ENCODE measurements at regions not wholly inside any gene's neighbourhood (a gene's known extent, or its start where the extent isn't known, plus 50 kb on each side); places are given as distances from the start of the nearest gene placed in this dataset.
A peak's percentile ranks its signal among the peaks of the same experiment; 100 is the strongest.

DNA sequence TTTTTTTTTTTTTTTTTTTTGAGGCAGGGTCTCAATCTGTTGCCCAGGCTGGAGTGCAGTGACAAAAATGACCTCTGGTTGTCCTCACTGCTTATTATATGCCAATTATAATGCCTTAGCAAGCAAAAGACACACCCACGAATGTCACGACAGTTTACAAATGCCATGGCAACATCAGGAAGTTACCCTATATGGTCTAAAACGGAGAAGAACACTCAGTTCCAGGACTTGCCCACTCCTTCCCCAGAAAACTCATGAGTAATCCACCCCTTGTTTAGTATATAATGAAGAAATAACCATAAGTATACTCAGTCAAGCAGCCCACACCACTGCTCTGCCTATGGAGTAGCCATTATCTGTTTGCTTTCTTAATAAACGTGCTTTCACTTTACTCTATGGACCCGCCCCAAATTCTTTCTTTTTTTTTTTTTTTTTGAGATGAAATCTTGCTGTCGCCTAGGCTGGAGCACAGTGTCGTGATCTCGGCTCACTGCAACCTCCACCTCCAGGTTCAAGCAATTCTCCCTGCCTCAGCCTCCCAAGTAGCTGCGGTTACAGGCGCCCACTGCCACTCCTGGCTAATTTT, 106.2 kb downstream of the SMIM20 start:
- DNase-seq (ENCODE audit: low read depth in 2 of 2), result no peak

DNA sequence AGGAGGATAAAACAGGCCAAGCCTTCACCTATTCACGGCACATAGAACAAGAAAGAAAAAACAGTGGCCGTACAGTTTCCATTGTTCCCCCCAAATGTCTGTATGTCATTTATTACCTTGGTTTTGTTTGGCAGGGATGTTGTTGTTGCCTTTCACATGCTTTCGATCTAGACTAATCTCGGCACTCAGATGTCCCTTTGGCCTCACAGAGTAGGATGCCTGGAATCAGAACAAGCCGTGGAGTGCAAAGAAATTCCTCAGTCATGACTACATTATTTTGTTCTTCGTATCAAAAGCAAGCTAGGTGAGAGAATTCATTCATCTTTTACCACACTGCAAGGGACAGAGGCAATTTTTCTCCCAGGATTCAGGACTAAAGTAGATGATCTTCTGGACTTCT, 106.9 kb downstream of the SMIM20 start:
- no peak for DNase-seq (ENCODE audit: low read depth in 2 of 2)

GRCh38 chr4:26021417-26022345, 107.7 kb downstream of the SMIM20 start:
- DNase-seq (ENCODE audit: low read depth in 2 of 2), result no peak

- DNase-seq (ENCODE audit: low read depth in 2 of 2), result no peak
These were observed 108.6 kb downstream of the SMIM20 start for GRCh38 chr4:26022346-26023202.

GRCh38 chr4:26023203-26023972, 109.4 kb downstream of the SMIM20 start:
- DNase-seq (ENCODE audit: low read depth in 2 of 2), result no peak

DNA sequence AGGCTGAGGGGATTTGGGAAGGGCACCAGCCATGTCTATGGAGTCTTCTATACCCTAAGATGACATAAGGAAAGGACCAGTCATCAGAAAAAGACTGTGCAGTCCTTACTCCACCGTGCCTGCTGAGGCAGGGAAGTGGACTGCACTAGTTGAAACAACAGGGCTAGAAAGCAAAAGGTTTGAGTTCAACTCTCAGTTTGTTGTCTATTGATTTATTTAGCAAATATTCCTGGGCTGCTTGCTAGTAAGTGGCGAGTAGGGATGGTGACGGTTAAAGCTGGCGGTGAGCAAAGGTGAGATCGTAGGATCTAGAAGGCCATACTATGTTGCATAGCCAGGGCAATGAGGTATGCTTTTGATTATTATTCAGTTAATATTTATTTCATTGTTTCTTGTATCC, 110.1 kb downstream of the SMIM20 start:
- no peak for DNase-seq (ENCODE audit: low read depth in 2 of 2)

- no peak for DNase-seq (ENCODE audit: low read depth in 2 of 2)
These were observed 114.2 kb downstream of the SMIM20 start for GRCh38 chr4:26028133-26028792.

DNA sequence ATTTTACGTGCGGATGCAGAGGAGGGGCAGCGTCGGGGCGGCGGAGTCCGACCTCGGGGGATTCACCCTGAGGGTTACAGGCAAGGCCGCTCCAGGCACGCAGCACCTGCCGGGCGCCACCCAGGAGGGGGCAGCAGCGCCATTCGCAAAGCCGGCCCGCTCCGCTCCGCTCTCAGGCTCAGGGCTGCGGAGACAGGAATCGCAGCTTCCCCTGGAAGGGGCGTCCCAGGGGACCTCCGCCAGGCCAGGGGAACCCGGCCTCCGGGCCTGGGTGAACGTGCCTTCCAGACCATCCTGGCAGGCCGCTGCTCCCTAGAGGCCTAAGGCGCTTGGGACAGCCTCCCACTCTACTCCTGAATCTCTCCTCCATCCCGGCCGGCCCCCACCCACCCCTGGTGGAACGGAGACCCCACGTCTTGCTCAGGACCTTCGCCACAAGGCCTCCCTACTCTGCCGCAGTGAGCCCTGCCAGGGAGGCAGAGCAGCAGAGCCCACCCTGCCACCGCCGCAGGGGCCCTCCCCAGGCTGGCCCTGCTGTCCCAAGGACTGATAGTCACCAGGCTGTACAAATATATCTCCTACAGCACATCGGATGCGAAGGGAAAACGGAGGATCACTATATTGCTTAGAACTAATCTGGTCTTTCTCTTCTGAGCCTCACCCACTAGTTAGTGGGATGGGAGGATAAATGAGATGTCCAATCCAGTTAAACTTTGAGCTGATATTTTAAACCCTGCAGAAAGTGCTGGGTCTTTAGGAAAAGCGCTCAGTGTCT, 115.0 kb downstream of the SMIM20 start:
- DNase-seq (ENCODE audit: low read depth in 2 of 2), result peak in 1 of 2 donors; percentile 37

DNA sequence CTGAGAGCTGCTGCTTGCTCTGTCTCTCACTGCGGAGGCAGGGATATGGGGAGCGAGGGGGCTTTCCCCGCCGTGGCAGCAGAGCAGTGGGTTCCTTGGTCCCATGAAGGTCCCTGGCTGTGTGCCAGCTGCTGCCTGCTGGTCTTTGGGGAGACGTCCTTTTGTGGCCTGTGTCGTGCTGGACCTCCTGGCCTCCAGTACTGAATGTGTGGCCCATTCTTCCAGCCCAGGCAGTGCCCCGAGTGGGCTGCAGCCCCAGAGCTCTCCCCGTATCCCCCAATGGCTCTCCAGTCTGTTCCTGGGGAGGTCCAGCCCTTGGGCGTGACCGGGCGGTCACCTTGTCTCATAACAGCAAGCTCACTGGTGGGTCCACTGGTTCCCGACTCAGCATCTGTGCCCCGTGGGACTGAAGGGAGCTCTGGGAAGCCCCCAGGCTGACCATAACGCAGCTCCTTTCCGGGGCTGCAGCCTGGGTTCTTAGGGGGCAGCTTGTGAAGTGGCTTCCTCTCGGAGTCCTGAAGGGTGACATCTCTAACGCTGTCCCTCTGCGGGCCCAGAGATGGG, 115.6 kb downstream of the SMIM20 start:
- no peak for DNase-seq (ENCODE audit: low read depth in 2 of 2)

GRCh38 chr4:26030260-26030667, 116.2 kb downstream of the SMIM20 start:
- no peak for DNase-seq (ENCODE audit: low read depth in 2 of 2)

DNA sequence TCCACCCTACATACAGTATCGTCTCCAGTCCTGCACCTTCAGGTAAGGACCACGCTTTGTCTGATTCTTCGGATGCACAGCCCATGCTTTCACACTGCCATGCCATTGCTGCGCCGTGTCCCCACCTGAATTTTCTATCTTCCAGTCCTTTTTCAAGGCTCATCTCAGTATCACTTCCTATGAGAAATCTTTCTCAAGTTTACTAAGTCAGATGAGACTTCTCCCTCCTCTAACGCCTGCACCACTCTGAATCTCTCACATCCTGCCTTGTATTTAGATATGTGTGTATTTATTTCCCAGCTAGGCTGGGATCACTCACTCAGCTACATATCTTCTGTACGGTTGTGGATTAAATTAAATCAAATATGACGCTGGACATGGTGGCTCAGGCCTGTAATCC, 116.8 kb downstream of the SMIM20 start:
- no peak for DNase-seq (ENCODE audit: low read depth in 2 of 2)

- no peak for DNase-seq (ENCODE audit: low read depth in 2 of 2)
These were observed 117.7 kb downstream of the SMIM20 start for GRCh38 chr4:26031704-26032103.

DNA sequence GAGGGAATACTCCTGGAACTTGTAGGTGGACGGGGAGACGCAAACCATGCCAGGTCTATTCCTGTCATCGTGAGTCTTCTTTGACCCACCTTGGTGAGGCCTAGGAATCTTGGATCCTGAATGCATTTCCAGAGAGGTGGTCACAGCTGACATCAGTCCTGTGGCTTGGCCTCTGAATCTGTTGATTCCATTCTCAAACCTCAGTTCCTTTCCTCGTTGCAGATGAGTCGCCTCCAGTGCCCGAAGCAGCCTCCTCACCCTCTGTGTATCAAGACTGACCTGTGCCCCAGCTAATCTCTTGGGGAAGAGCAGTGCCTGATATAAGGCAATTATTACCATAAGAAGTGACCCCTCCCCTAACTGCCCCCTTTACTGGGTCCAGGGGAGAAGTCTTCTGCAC, 118.1 kb downstream of the SMIM20 start:
- DNase-seq (ENCODE audit: low read depth in 2 of 2), result no peak

DNA sequence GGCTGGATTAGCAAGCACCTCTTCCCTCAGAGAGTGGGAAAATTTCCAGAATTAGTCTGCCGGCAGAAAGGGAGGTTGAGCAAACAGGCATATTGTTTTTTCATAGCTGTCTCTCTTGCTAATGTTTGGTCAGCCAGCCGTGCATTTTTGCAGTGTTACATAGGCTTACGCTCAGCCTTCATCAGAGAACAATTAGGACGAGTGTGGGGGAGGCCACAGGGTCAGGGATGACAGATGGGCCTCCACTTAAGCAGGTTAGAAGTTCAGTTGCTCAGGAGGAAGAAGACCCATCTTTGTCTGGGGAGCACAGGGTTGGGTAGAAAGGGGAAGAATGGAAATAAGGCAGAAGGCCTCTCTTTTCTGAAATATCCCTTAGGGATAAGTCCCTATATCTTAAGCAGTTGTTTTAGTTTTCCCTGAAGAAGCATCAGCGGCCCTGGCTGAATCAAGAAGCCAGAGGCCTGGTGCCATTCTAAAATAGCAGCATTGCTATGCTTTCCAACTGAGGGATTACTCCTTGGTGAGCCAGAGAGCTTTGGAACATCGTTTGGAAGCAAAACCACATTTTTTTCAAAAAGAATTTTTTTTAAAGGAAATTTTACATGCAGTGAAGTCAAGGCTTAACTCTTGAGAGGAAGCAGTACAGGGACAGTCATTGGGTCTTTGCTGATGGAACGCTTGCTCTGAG, 118.8 kb downstream of the SMIM20 start:
- DNase-seq (ENCODE audit: low read depth in 2 of 2), result no peak

DNA sequence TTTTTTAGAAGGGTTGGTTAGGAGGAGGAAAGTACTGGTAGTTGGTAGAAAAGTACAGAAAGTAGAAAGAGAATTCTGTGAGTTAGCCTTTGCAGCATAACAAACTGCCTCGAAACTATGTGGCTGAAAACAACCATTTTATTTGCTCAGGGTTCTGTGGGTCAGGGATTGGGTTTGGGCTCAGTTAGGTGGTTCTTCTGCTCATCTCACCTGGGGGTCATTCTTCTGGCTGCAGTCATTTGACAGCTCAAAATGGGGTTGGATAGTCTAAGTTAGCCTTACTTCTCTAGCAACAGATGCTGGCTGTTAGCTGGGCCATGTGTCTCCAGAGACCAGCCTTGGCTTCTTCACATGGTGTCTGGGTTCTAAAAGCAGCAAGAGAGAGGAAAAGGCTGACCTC, 119.4 kb downstream of the SMIM20 start:
- DNase-seq (ENCODE audit: low read depth in 2 of 2), result no peak

- no peak for DNase-seq (ENCODE audit: low read depth in 2 of 2)
These were observed 120.8 kb downstream of the SMIM20 start for GRCh38 chr4:26034849-26035248.

DNA sequence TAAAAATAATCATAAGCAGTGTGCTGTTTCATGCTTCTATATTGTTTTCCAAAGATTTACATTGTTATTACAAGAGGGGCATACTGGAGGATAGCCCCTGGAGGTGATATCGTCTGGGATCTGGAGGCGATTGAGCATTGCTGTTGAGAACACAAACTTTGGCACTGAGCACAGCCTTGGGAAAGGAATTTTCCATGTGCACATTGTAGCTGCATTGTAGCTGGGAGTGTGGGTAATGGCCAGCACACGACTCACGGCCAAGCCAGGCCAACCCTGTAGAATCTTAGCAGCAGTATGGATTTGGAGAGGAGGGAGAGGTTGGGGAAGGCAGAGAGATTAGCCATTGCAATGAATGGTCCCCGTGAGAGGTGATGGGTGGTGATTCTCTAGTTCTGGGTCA, 121.9 kb downstream of the SMIM20 start:
- no peak for DNase-seq (ENCODE audit: low read depth in 2 of 2)

DNA sequence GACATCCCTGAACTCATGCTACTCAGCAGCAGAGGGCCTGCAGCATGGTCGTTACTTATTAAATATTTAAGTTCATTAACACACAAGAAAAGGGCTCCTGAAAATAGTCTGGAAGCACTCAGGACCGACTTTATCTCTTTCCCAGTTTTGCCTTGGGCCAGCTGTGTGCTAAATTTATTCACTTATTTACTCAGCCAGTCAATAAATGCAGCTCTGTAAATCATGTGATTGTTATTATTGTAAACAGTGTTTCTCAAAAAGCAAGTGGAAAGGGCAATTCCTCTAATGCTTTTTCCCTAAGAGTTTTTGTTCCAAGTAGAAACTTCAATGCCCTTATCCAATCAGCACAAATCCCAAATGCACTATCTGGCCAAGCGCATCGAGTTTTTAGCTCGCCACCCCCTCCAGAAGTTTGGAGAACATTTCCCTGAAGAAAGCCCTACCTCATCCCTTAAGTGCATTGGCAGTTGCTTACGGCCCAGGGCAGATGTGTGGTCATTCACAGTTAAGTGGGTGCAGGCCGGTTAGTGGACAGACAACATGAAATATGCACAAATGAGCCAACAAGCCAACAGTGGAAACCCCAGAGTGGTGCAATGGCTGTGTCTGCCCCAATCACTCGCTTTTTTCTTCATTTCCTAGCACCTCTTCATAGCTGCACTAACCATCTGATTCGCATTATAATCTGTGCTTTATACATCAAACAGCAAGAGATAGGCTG, 125.8 kb downstream of the SMIM20 start:
- DNase-seq (ENCODE audit: low read depth in 2 of 2), result no peak

- no peak for DNase-seq (ENCODE audit: low read depth in 2 of 2)
These were observed 130.5 kb downstream of the SMIM20 start for GRCh38 chr4:26044524-26044923.

All from stimulated activated CD8-positive, alpha-beta memory T cell treated with anti-CD3 and anti-CD28 coated beads, Interleukin-2, amount 100 ng/mL, for 1 hour (primary cell).